GM13976 (cell line): ENCODE measurements at regions not wholly inside any gene's neighbourhood (a gene's known extent, or its start where the extent isn't known, plus 50 kb on each side); places are given as distances from the start of the nearest gene placed in this dataset.

ENCODE experiments used
- DNase-seq: peaks from one replicate; pipeline ENCODE4 v3.0.0; 2012; ENCODE audit warnings: low spot score
- in situ Hi-C: fragments of 300-500 bp; cut with MboI; formaldehyde crosslinking; loops from one replicate; pipeline ENCODE4 v1.12.0; 2022; ENCODE audit warnings: low sequenced_read_pairs, mixed read lengths, inconsistent platforms; ENCODE audit not compliant: unreplicated experiment
- TF ChIP-seq, protein P1 (sequence below): IDR thresholded peaks from 2 replicates; pipeline ENCODE4 v1.5.1; 2012; ENCODE audit warnings: borderline replicate concordance, mild to moderate bottlenecking; ENCODE audit not compliant: insufficient read depth; ENCODE audit errors: extremely low read depth, missing control alignments, control extremely low read depth

DNA sequence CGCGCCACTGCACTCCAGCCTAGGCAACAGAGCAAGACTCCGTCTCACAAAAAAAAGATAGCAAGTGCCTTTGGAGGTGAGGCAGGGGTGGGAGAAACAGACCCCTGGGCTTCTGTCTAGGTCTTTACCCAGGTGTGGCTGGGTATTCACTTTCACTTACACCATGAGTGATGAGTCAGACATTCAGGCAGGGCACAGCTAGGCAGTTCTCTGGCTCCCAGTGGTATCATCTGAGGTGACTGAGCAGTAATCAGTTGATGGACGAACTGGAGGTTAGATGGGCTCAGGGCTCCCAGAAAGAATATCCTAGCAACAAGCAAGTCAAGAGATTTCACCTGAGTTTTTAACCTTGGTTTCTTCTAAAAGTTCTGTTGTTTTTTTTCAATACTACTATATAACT lies 107.0 kb upstream of the RAB6C start:
- in situ Hi-C loops, result no loop called here
- no peak for DNase-seq
- TF ChIP-seq, protein P1, sequence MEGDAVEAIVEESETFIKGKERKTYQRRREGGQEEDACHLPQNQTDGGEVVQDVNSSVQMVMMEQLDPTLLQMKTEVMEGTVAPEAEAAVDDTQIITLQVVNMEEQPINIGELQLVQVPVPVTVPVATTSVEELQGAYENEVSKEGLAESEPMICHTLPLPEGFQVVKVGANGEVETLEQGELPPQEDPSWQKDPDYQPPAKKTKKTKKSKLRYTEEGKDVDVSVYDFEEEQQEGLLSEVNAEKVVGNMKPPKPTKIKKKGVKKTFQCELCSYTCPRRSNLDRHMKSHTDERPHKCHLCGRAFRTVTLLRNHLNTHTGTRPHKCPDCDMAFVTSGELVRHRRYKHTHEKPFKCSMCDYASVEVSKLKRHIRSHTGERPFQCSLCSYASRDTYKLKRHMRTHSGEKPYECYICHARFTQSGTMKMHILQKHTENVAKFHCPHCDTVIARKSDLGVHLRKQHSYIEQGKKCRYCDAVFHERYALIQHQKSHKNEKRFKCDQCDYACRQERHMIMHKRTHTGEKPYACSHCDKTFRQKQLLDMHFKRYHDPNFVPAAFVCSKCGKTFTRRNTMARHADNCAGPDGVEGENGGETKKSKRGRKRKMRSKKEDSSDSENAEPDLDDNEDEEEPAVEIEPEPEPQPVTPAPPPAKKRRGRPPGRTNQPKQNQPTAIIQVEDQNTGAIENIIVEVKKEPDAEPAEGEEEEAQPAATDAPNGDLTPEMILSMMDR, result no peak

DNA sequence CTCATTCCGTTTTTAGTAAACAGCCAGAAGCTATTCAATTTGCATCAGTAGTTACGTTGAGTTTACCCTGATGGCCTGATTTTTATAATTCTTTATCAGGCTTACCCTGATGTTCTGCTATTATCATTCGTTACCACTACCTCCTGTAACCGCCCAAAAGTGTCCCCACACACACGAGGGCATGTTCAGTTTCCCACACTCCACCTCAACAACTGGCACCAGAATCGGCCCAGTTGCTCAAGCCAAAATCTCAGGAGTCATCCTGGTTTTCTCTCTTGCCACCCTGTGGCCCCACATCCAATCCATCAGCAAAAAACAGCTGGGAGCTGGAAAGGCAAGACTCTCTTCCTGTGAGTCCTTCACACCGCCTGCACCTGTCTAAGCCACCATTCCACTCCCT lies 102.9 kb upstream of the RAB6C start:
- DNase-seq, result no peak
- TF ChIP-seq, protein P1, result no peak
- in situ Hi-C loops, result no loop called here

DNA sequence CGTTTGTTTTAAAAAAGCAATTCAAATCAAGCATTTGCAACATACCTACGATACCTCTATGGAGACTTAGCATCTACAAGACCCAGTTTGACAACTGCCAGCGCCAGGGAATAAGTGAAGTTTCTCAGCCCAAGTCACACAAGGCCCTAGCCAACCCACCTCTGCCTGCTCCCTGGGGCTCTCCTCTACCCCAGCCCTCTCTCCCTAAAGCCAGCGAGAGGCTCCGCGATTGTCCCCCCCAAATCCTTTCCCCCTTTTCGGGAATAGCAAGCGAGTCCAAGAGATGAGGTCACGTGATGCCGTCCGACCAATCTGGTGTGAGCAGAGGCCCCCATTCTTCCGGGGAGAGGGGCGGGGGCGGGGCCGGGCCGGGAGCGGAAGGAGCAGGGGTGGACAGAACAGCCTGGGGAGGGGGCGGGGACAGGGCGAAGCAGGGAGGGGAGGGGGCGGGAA lies 102.2 kb upstream of the RAB6C start:
- in situ Hi-C loops, result no loop called here
- TF ChIP-seq, protein P1, result no peak
- peak; percentile 89 for DNase-seq

DNA sequence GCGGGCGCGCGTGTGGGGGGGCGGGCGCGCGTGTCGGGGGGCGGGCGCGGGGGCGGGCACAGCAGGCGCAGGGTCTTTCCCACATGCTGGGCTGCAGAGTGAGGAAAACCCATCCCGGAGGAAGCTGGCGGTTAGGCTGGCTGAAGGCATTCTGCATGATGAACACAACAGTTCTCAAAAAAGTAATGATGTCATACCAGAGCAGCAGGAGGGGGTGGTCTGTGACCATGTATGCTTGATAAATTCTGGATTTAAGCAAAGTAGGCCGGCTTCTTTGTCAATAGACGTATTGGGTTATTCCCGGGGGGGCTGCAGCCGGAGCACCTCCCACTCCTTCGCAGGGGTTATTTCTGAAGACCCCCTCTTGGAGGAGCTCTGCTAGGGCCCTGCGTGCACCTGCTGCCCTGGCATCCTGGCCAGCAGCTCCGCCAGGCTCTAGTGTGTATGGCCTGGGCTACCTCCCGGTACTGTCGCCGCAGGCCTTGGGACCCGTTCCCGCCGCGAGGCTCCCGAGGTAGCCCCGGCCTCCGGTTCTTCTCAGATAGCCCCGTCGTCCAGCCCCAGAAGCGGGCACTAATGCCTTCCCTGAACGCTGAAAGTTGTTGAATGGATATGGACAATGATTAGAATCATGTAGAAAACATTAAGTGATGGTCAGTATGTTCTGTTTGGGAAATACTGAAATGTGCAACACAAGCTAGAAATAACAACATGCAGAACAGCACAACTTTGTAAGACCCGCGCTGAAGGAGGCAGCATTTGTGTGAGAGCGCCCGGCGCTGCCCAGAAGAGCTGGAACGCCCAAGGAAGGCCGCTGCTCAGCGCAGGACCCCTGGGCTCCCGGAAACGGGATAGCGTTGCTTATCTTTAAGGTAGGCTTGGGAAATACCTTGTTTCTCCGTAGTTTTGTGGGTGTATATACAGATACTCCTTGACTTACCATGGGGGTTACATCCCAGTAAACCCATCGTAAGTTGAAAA lies 101.4 kb upstream of the RAB6C start:
- in situ Hi-C loops, result no loop called here
- DNase-seq, result peak; percentile 63
- TF ChIP-seq, protein P1, result no peak

DNA sequence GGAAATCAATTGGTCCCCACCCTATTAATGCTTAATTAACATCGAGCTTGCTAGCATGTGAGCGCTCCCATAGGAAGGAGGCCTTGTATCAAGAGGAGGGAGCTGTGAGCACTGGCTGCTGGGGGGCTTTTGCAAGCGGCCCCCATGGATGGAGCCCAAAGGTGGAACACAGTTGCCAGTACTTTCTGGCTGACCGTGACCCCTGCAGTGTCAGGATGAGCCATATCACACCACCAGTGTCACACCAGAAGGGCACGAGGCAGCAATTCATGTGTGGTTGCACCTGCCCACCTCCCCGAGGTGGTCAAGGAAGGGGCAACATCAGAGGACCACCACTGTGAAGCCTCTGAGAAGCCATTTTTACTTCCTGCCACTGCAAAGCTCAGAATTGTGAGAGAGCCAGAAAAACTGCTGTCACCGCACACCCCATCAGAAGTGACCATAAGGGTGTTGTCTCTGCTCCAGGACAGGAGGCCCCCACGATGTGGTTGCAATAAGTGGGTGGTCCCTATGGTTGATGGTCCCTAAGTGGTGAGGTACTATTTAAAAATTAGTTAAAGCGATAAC lies 99.8 kb upstream of the RAB6C start:
- in situ Hi-C loops, result no loop called here
- no peak for DNase-seq
- TF ChIP-seq, protein P1, result no peak

DNA sequence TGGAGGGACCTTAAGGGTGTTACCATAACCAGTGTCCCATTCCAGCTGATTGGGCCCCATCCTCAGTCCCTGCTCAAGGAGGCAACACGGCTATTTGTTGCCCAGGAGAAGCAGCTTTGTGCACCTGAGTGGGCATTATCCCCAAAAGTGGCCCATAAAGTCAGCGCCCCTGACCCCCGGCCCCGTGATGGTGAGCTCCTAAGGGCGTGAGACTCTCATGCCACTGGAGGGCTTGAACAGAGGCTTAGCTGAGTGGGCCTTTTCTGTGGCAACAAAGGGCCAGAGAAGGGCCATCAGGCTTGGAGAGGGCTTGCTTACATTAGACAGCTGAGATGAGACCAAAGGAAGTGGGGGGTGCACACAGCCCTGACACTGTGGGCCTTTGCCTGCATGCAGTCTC lies 99.2 kb upstream of the RAB6C start:
- no peak for DNase-seq
- in situ Hi-C loops, result no loop called here
- TF ChIP-seq, protein P1, result no peak
